GM21528 (cell line): ENCODE measurements at regions not wholly inside any gene's neighbourhood (a gene's known extent, or its start where the extent isn't known, plus 50 kb on each side); places are given as distances from the start of the nearest gene placed in this dataset.

ENCODE experiments used
- ATAC-seq: cut with Tn5 transposase; IDR thresholded peaks from one replicate; pipeline ENCODE4 v1.9.1; 2021; ENCODE audit warnings: mild to moderate bottlenecking, moderate library complexity; ENCODE audit not compliant: unreplicated experiment, low FRiP score

- no peak for ATAC-seq
Measured at GRCh38 chr3:189548053-189548452, 83.1 kb upstream of the TP63 start.

- ATAC-seq = no peak
Measured at GRCh38 chr3:189551007-189551406, 80.2 kb upstream of the TP63 start.

GRCh38 chr3:189554868-189555557 lies 76.2 kb upstream of the TP63 start:
- ATAC-seq = no peak

- no peak for ATAC-seq
Measured at GRCh38 chr3:189555558-189555881, 75.7 kb upstream of the TP63 start.

GRCh38 chr3:189557824-189558223 lies 73.4 kb upstream of the TP63 start:
- ATAC-seq = no peak

GRCh38 chr3:189561256-189561655 lies 69.9 kb upstream of the TP63 start:
- no peak for ATAC-seq

- peak; percentile 79 for ATAC-seq
Measured at GRCh38 chr3:189563853-189564563, 67.2 kb upstream of the TP63 start.

GRCh38 chr3:189566550-189567130 lies 64.5 kb upstream of the TP63 start:
- no peak for ATAC-seq

GRCh38 chr3:189567322-189567721 lies 63.9 kb upstream of the TP63 start:
- peak; percentile 10 for ATAC-seq

- ATAC-seq = peak; percentile 32
Measured at GRCh38 chr3:189567766-189568420, 63.3 kb upstream of the TP63 start.

GRCh38 chr3:189568961-189569360 lies 62.2 kb upstream of the TP63 start:
- ATAC-seq = no peak

- no peak for ATAC-seq
Measured at GRCh38 chr3:189569473-189569872, 61.7 kb upstream of the TP63 start.

- ATAC-seq = peak; percentile 42
Measured at GRCh38 chr3:189570916-189571315, 60.3 kb upstream of the TP63 start.

GRCh38 chr3:189572249-189572648 lies 58.9 kb upstream of the TP63 start:
- no peak for ATAC-seq

GRCh38 chr3:189573004-189573403 lies 58.2 kb upstream of the TP63 start:
- no peak for ATAC-seq

- no peak for ATAC-seq
Measured at GRCh38 chr3:189576486-189576885, 54.7 kb upstream of the TP63 start.

GRCh38 chr3:189577050-189577951 lies 53.9 kb upstream of the TP63 start:
- no peak for ATAC-seq

- no peak for ATAC-seq
Measured at GRCh38 chr3:189580190-189580589, 51.0 kb upstream of the TP63 start.
